GM20431 (cell line): ENCODE measurements at regions not wholly inside any gene's neighbourhood (a gene's known extent, or its start where the extent isn't known, plus 50 kb on each side); places are given as distances from the start of the nearest gene placed in this dataset.
"Not testable (repeated sequence)": the region's sequence is repeated elsewhere in the genome, so short reads cannot be mapped to it uniquely, and the experiment has no call there.

Source experiments
- in situ Hi-C: fragments of 300-500 bp; cut with MseI, MboI; formaldehyde crosslinking; loops from one replicate; pipeline ENCODE4 v1.15.0; 2020; ENCODE audit warnings: low sequenced_read_pairs; ENCODE audit not compliant: unreplicated experiment

GRCh38 chr17:22129920-22130319 is 437.6 kb downstream of the KCNJ18 start:
- in situ Hi-C loops = not testable (repeated sequence)

GRCh38 chr17:22131740-22132139 is 439.4 kb downstream of the KCNJ18 start:
- in situ Hi-C loops = no loop called here

- in situ Hi-C loops = no loop called here
Observed at GRCh38 chr17:22138861-22139469, 446.6 kb downstream of the KCNJ18 start.

- in situ Hi-C loops = no loop called here
Observed at GRCh38 chr17:22142091-22142490, 449.8 kb downstream of the KCNJ18 start.

- in situ Hi-C loops = no loop called here
Observed at GRCh38 chr17:22145605-22146178, 453.4 kb downstream of the KCNJ18 start.

- in situ Hi-C loops = no loop called here
Observed at GRCh38 chr17:22158364-22158763, 466.0 kb downstream of the KCNJ18 start.

GRCh38 chr17:22161376-22161775 is 469.1 kb downstream of the KCNJ18 start:
- in situ Hi-C loops = no loop called here

GRCh38 chr17:22171631-22172030 is 479.3 kb downstream of the KCNJ18 start:
- in situ Hi-C loops = no loop called here

GRCh38 chr17:22193113-22193512 is 500.8 kb downstream of the KCNJ18 start:
- in situ Hi-C loops = no loop called here

GRCh38 chr17:22200187-22200586 is 507.9 kb downstream of the KCNJ18 start:
- in situ Hi-C loops = loop anchor here (25.0 kb wide), 1 partner anchor 112 kb away; no protein-coding TSS in a partner anchor

- in situ Hi-C loops = loop anchor here (25.0 kb wide), 1 partner anchor 110 kb away; no protein-coding TSS in a partner anchor
Observed at GRCh38 chr17:22202702-22203101, 510.4 kb downstream of the KCNJ18 start.

GRCh38 chr17:22203208-22203715 is 510.9 kb downstream of the KCNJ18 start:
- in situ Hi-C loops = loop anchor here (25.0 kb wide), 1 partner anchor 109 kb away; no protein-coding TSS in a partner anchor

GRCh38 chr17:22204076-22204475 is 511.8 kb downstream of the KCNJ18 start:
- in situ Hi-C loops = loop anchor here (25.0 kb wide), 1 partner anchor 108 kb away; no protein-coding TSS in a partner anchor

GRCh38 chr17:22210212-22210611 is 517.9 kb downstream of the KCNJ18 start:
- in situ Hi-C loops = loop anchor here (25.0 kb wide), 1 partner anchor 102 kb away; no protein-coding TSS in a partner anchor

GRCh38 chr17:22213169-22213568 is 520.8 kb downstream of the KCNJ18 start:
- in situ Hi-C loops = loop anchor here (25.0 kb wide), 1 partner anchor 99 kb away; no protein-coding TSS in a partner anchor

- in situ Hi-C loops = loop anchor here (25.0 kb wide), 1 partner anchor 95 kb away; no protein-coding TSS in a partner anchor
Observed at GRCh38 chr17:22217135-22217534, 524.8 kb downstream of the KCNJ18 start.

- in situ Hi-C loops = loop anchor here (25.0 kb wide), 1 partner anchor 91 kb away; no protein-coding TSS in a partner anchor
Observed at GRCh38 chr17:22221344-22221743, 529.0 kb downstream of the KCNJ18 start.

GRCh38 chr17:22226477-22226876 is 534.2 kb downstream of the KCNJ18 start:
- in situ Hi-C loops = not testable (repeated sequence)

GRCh38 chr17:22226932-22227331 is 534.6 kb downstream of the KCNJ18 start:
- in situ Hi-C loops = not testable (repeated sequence)

GRCh38 chr17:22227699-22228553 is 535.6 kb downstream of the KCNJ18 start:
- in situ Hi-C loops = not testable (repeated sequence)
